ENCODE measurements at regions not wholly inside any gene's neighbourhood (a gene's known extent, or its start where the extent isn't known, plus 50 kb on each side); places are given as distances from the start of the nearest gene placed in this dataset.

GRCh38 chr5:153881687-153882086, 157.0 kb downstream of the FAM114A2 start:
- no peak for DNase-seq

- no peak for DNase-seq
These were observed 158.6 kb downstream of the FAM114A2 start for GRCh38 chr5:153880106-153880505.

- DNase-seq = no peak
These were observed 159.1 kb downstream of the FAM114A2 start for GRCh38 chr5:153879596-153879995.

- no peak for DNase-seq
These were observed 172.5 kb downstream of the FAM114A2 start for GRCh38 chr5:153866176-153866575.

- no peak for DNase-seq
These were observed 173.7 kb downstream of the FAM114A2 start for GRCh38 chr5:153865016-153865415.

GRCh38 chr5:153863951-153864350, 174.8 kb downstream of the FAM114A2 start:
- DNase-seq = no peak
